Smooth muscle cell (in vitro differentiated cells): ENCODE measurements at regions not wholly inside any gene's neighbourhood (a gene's known extent, or its start where the extent isn't known, plus 50 kb on each side); places are given as distances from the start of the nearest gene placed in this dataset.

Experiments used
- DNase-seq: peaks from one replicate; lab custom pipeline; 2025; ENCODE audit not compliant: unreplicated experiment; lab: John Stamatoyannopoulos, UW
- H2AFZ ChIP-seq: fragments of 200-600 bp; sonication (generic); 2 replicates; pipeline ENCODE4 v1.6.0; 2016; ENCODE audit warnings: antibody characterized with exemption, low read depth, mild to moderate bottlenecking
- H3F3A ChIP-seq: fragments of 200-600 bp; sonication (generic); 2 replicates; pipeline ENCODE4 v1.6.0; 2017; ENCODE audit warnings: antibody characterized with exemption, low read depth
- H3K27ac ChIP-seq: fragments of 200-600 bp; sonication (generic); 2 replicates; pipeline ENCODE4 v1.5.1; 2016; ENCODE audit warnings: low read depth, mild to moderate bottlenecking
- H3K27me3 ChIP-seq: fragments of 200-600 bp; sonication (generic); 2 replicates; pipeline ENCODE4 v1.6.1; 2016; ENCODE audit warnings: low read depth, mild to moderate bottlenecking
- H3K36me3 ChIP-seq: fragments of 200-600 bp; sonication (generic); 2 replicates; pipeline ENCODE4 v1.5.1; 2016; ENCODE audit warnings: low read depth
- H3K4me1 ChIP-seq: fragments of 200-600 bp; sonication (generic); 2 replicates; pipeline ENCODE4 v1.5.1; 2016; ENCODE audit warnings: low read depth
- H3K4me2 ChIP-seq: fragments of 200-600 bp; sonication (generic); 2 replicates; pipeline ENCODE4 v1.6.0; 2016; ENCODE audit warnings: mild to moderate bottlenecking
- H3K4me3 ChIP-seq: fragments of 200-600 bp; sonication (generic); 2 replicates; pipeline ENCODE4 v1.5.1; 2016; ENCODE audit warnings: mild to moderate bottlenecking
- H3K79me2 ChIP-seq: fragments of 200-600 bp; sonication (generic); 2 replicates; pipeline ENCODE4 v1.6.0; 2016; ENCODE audit warnings: low read depth, mild to moderate bottlenecking
- H3K9ac ChIP-seq: fragments of 200-600 bp; sonication (generic); 2 replicates; pipeline ENCODE4 v1.6.0; 2016; ENCODE audit warnings: low read depth
- H3K9me3 ChIP-seq: fragments of 200-600 bp; sonication (generic); replicated peaks from 2 replicates; pipeline ENCODE4 v1.5.1; 2016; ENCODE audit warnings: low read depth
- H4K20me1 ChIP-seq: fragments of 200-600 bp; sonication (generic); 2 replicates; pipeline ENCODE4 v1.6.0; 2016; ENCODE audit warnings: low read depth
- CTCF ChIP-seq: fragments of 200-600 bp; sonication (generic); IDR thresholded peaks from 2 replicates; pipeline ENCODE4 v1.5.1; 2017; ENCODE audit warnings: borderline replicate concordance, mild to moderate bottlenecking, antibody characterized with exemption; ENCODE audit not compliant: insufficient read depth, poor library complexity, severe bottlenecking
- WGBS: methylation state at CpG from one replicate; pipeline ENCODE4 v1.1.7; 2016; ENCODE audit warnings: low lambda C conversion rate; 5-methylcytosine and 5-hydroxymethylcytosine counted together

GRCh38 chr1:58209575-58209974 is 337.0 kb downstream of the OMA1 start:
- H4K20me1 ChIP-seq: no peaks in the 10 kb centered on the region
- H3K27me3 ChIP-seq: no peaks in the 10 kb centered on the region
- no peak overlapping the region for H2AFZ ChIP-seq
- H3K4me2 ChIP-seq: no peak overlapping the region
- H3F3A ChIP-seq: no peaks in the 10 kb centered on the region
- H3K4me3 ChIP-seq: no peak overlapping the region
- no peaks in the 10 kb centered on the region for H3K4me1 ChIP-seq
- no peaks in the 10 kb centered on the region for H3K79me2 ChIP-seq
- no peak for TF ChIP-seq CTCF
- no peak overlapping the region for H3K9ac ChIP-seq
- DNase-seq: no peak
- 71% methylated on average over 3 of the region's 3 CpGs for WGBS
- no peaks in the 10 kb centered on the region for H3K36me3 ChIP-seq
- H3K27ac ChIP-seq: no peak overlapping the region
- H3K9me3 ChIP-seq: no peaks in the 10 kb centered on the region

GRCh38 chr1:58206749-58207148 is 339.8 kb downstream of the OMA1 start:
- H3K79me2 ChIP-seq: no peaks in the 10 kb centered on the region
- H3K9ac ChIP-seq: no peak overlapping the region
- H3K9me3 ChIP-seq: no peaks in the 10 kb centered on the region
- H3K36me3 ChIP-seq: no peaks in the 10 kb centered on the region
- no peak overlapping the region for H3K4me3 ChIP-seq
- H3K27ac ChIP-seq: no peak overlapping the region
- WGBS: 100% methylated on average over 1 of the region's 1 CpG
- H3F3A ChIP-seq: no peaks in the 10 kb centered on the region
- H3K4me2 ChIP-seq: no peak overlapping the region
- no peak for DNase-seq
- TF ChIP-seq CTCF: no peak
- no peaks in the 10 kb centered on the region for H3K27me3 ChIP-seq
- no peaks in the 10 kb centered on the region for H3K4me1 ChIP-seq
- H2AFZ ChIP-seq: no peak overlapping the region
- no peaks in the 10 kb centered on the region for H4K20me1 ChIP-seq

- WGBS: 74% methylated on average over 3 of the region's 3 CpGs
- DNase-seq: no peak
- H3K27me3 ChIP-seq: peaks cover 5% of the 10 kb centered on the region
Observed at GRCh38 chr1:58204284-58204683, 342.2 kb downstream of the OMA1 start.

More at GRCh38 chr1:58204284-58204683, 342.2 kb downstream of the OMA1 start:
- Histone ChIP-seq H3K79me2 (no peaks in the 10 kb centered on the region), H3K9ac (no peak overlapping the region), H3K27ac (no peak overlapping the region), H3K4me2 (no peak overlapping the region), H3K4me3 (no peak overlapping the region), H2AFZ (no peak overlapping the region), H3K36me3 (no peaks in the 10 kb centered on the region), H3K9me3 (no peaks in the 10 kb centered on the region), H3F3A (no peaks in the 10 kb centered on the region), H4K20me1 (no peaks in the 10 kb centered on the region), H3K4me1 (no peaks in the 10 kb centered on the region)
- no peak for TF ChIP-seq CTCF
